Astrocyte (in vitro differentiated cells and primary cell): ENCODE measurements at regions not wholly inside any gene's neighbourhood (a gene's known extent, or its start where the extent isn't known, plus 50 kb on each side); places are given as distances from the start of the nearest gene placed in this dataset.

Experiments used
- DNase-seq: peaks from one replicate; pipeline ENCODE4 v3.0.0-alpha.2; 2010; ENCODE audit warnings: low read depth
- FAIRE-seq: peaks from 2 replicates; lab custom pipeline; 2011; peaks lifted over from hg19 to GRCh38; lab: Jason Lieb, UNC
- H2AFZ ChIP-seq: 2 replicates; pipeline ENCODE4 v1.6.0; 2012; ENCODE audit warnings: low read depth, low read length, inconsistent platforms
- H3K27ac ChIP-seq: 2 replicates; pipeline ENCODE4 v1.5.1; 2011; ENCODE audit warnings: low read depth, low read length, inconsistent platforms
- H3K27me3 ChIP-seq: 2 replicates; pipeline ENCODE4 v1.6.0; 2011; ENCODE audit warnings: low read length, inconsistent platforms; ENCODE audit not compliant: insufficient read depth
- H3K36me3 ChIP-seq: 2 replicates; pipeline ENCODE4 v1.5.1; 2011; ENCODE audit warnings: low read length, inconsistent platforms; ENCODE audit not compliant: insufficient read depth
- H3K4me1 ChIP-seq: 2 replicates; pipeline ENCODE4 v1.5.1; 2011; ENCODE audit warnings: low read length, inconsistent platforms; ENCODE audit not compliant: insufficient read depth
- H3K4me2 ChIP-seq: 2 replicates; pipeline ENCODE4 v1.6.0; 2012; ENCODE audit warnings: low read length, inconsistent platforms
- H3K4me3 ChIP-seq: 2 replicates; pipeline ENCODE4 v1.5.1; 2011; ENCODE audit warnings: low read depth, mild to moderate bottlenecking, low read length, inconsistent platforms; ENCODE audit not compliant: insufficient read depth
- H3K79me2 ChIP-seq: 2 replicates; pipeline ENCODE4 v1.6.0; 2012; ENCODE audit warnings: mild to moderate bottlenecking, low read length, inconsistent platforms; ENCODE audit not compliant: insufficient read depth
- H3K9ac ChIP-seq: 2 replicates; pipeline ENCODE4 v1.6.0; 2012; ENCODE audit warnings: mild to moderate bottlenecking, low read length, inconsistent platforms
- H3K9me3 ChIP-seq: 2 replicates; pipeline ENCODE4 v1.5.1; 2012; ENCODE audit warnings: low read depth, mild to moderate bottlenecking, low read length, inconsistent platforms; ENCODE audit not compliant: insufficient read depth
- H4K20me1 ChIP-seq: 2 replicates; pipeline ENCODE4 v1.6.0; 2012; ENCODE audit warnings: low read length, inconsistent platforms; ENCODE audit not compliant: insufficient read depth
- H3K27ac Mint-ChIP-seq: one replicate; pipeline ENCODE4 v1.8.0; 2021; ENCODE audit warnings: mild to moderate bottlenecking, mixed read lengths; ENCODE audit not compliant: unreplicated experiment
- H3K27me3 Mint-ChIP-seq: one replicate; pipeline ENCODE4 v1.8.0; 2021; ENCODE audit warnings: low read depth, mixed read lengths; ENCODE audit not compliant: unreplicated experiment
- H3K36me3 Mint-ChIP-seq: one replicate; pipeline ENCODE4 v1.8.0; 2021; ENCODE audit warnings: low read depth, mixed read lengths; ENCODE audit not compliant: unreplicated experiment
- H3K4me1 Mint-ChIP-seq: one replicate; pipeline ENCODE4 v1.8.0; 2021; ENCODE audit warnings: low read depth, mixed read lengths; ENCODE audit not compliant: unreplicated experiment
- H3K4me3 Mint-ChIP-seq: one replicate; pipeline ENCODE4 v1.8.0; 2021; ENCODE audit warnings: mild to moderate bottlenecking, moderate library complexity, mixed read lengths; ENCODE audit not compliant: unreplicated experiment
- H3K9me3 Mint-ChIP-seq: one replicate; pipeline ENCODE4 v1.8.0; 2021; ENCODE audit warnings: mild to moderate bottlenecking, mixed read lengths; ENCODE audit not compliant: unreplicated experiment
- CTCF ChIP-seq: IDR thresholded peaks from 2 replicates; pipeline ENCODE4 v1.5.1; 2011; ENCODE audit warnings: low read depth, mild to moderate bottlenecking, inconsistent platforms, low read length, moderate library complexity; ENCODE audit not compliant: insufficient read depth
- EZH2 ChIP-seq: IDR thresholded peaks from 2 replicates; pipeline ENCODE4 v1.6.1; 2012; ENCODE audit warnings: mild to moderate bottlenecking, low read length, inconsistent platforms; ENCODE audit not compliant: insufficient read depth

GRCh38 chr4:55012363-55013230 is 112.8 kb downstream of the KDR start:
- Mint-ChIP-seq H3K27me3 (no peaks in the 10 kb centered on the region), H3K36me3 (no peaks in the 10 kb centered on the region)

GRCh38 chr4:55011761-55012160 is 113.6 kb downstream of the KDR start:
- TF ChIP-seq CTCF, result no peak
- no peak for TF ChIP-seq EZH2
- Histone ChIP-seq H3K9me3 (no peaks in the 10 kb centered on the region), H3K4me3 (no peak overlapping the region), H3K79me2 (no peaks in the 10 kb centered on the region), H3K9ac (no peak overlapping the region), H3K4me1 (no peaks in the 10 kb centered on the region), H4K20me1 (no peaks in the 10 kb centered on the region), H3K27me3 (no peaks in the 10 kb centered on the region), H3K4me2 (no peak overlapping the region), H3K36me3 (no peaks in the 10 kb centered on the region), H2AFZ (no peak overlapping the region), H3K27ac (no peak overlapping the region)
- peaks cover 5% of the 10 kb centered on the region for H3K9me3 Mint-ChIP-seq
- no peak overlapping the region for H3K27ac Mint-ChIP-seq
- H3K27me3 Mint-ChIP-seq, result no peaks in the 10 kb centered on the region
- DNase-seq, result no peak
- H3K4me3 Mint-ChIP-seq, result no peak overlapping the region
- H3K36me3 Mint-ChIP-seq, result no peaks in the 10 kb centered on the region
- H3K4me1 Mint-ChIP-seq, result peaks cover 8% of the 10 kb centered on the region
- no peak for FAIRE-seq

More at GRCh38 chr4:55012363-55013230, 112.8 kb downstream of the KDR start:
- TF ChIP-seq EZH2 (no peak), CTCF (no peak)
- no peaks in the 10 kb centered on the region for H3K79me2 ChIP-seq
- H3K27me3 ChIP-seq, result no peaks in the 10 kb centered on the region
- H3K36me3 ChIP-seq, result no peaks in the 10 kb centered on the region
- H2AFZ ChIP-seq, result no peak overlapping the region
- H4K20me1 ChIP-seq, result no peaks in the 10 kb centered on the region
- Mint-ChIP-seq H3K4me3 (no peak overlapping the region), H3K9me3 (peaks cover 5% of the 10 kb centered on the region), H3K27ac (no peak overlapping the region), H3K4me1 (peaks cover 11% of the 10 kb centered on the region)
- DNase-seq (no peak), FAIRE-seq (no peak)
- H3K4me2 ChIP-seq, result no peak overlapping the region
- H3K9ac ChIP-seq, result no peak overlapping the region
- H3K27ac ChIP-seq, result no peak overlapping the region
- H3K4me3 ChIP-seq, result no peak overlapping the region
- H3K9me3 ChIP-seq, result no peaks in the 10 kb centered on the region
- no peaks in the 10 kb centered on the region for H3K4me1 ChIP-seq

- Histone ChIP-seq H4K20me1 (no peaks in the 10 kb centered on the region), H3K9me3 (no peaks in the 10 kb centered on the region), H2AFZ (no peak overlapping the region), H3K4me2 (no peak overlapping the region), H3K79me2 (no peaks in the 10 kb centered on the region), H3K27me3 (no peaks in the 10 kb centered on the region), H3K4me1 (no peaks in the 10 kb centered on the region), H3K36me3 (no peaks in the 10 kb centered on the region), H3K27ac (no peak overlapping the region), H3K9ac (no peak overlapping the region), H3K4me3 (no peak overlapping the region)
- no peak overlapping the region for H3K4me3 Mint-ChIP-seq
- H3K27ac Mint-ChIP-seq, result no peak overlapping the region
- H3K4me1 Mint-ChIP-seq, result peaks cover 8% of the 10 kb centered on the region
- DNase-seq (no peak), FAIRE-seq (no peak)
- TF ChIP-seq CTCF, result no peak
- TF ChIP-seq EZH2, result no peak
- H3K36me3 Mint-ChIP-seq, result no peaks in the 10 kb centered on the region
- H3K9me3 Mint-ChIP-seq, result peaks cover 5% of the 10 kb centered on the region
- H3K27me3 Mint-ChIP-seq, result no peaks in the 10 kb centered on the region
Observed at GRCh38 chr4:55010550-55010949, 114.8 kb downstream of the KDR start.
